Ectodermal cell (in vitro differentiated cells): ENCODE measurements at regions not wholly inside any gene's neighbourhood (a gene's known extent, or its start where the extent isn't known, plus 50 kb on each side); places are given as distances from the start of the nearest gene placed in this dataset.

Experiments used
- H3K27ac ChIP-seq: 2 replicates; pipeline ENCODE4 v1.7.0; 2013; ENCODE audit warnings: mild to moderate bottlenecking, low read depth, low read length; ENCODE audit not compliant: insufficient read depth, poor library complexity, severe bottlenecking
- H3K27me3 ChIP-seq: 2 replicates; pipeline ENCODE4 v1.7.0; 2013; ENCODE audit warnings: mild to moderate bottlenecking, low read length; ENCODE audit not compliant: insufficient read depth, control insufficient read depth, poor library complexity, severe bottlenecking
- H3K36me3 ChIP-seq: one replicate; pipeline ENCODE4 v1.7.0; 2013; ENCODE audit warnings: low read length; ENCODE audit not compliant: control insufficient read depth, insufficient read depth
- H3K4me1 ChIP-seq: one replicate; pipeline ENCODE4 v1.7.0; 2013; ENCODE audit warnings: low read length; ENCODE audit not compliant: control insufficient read depth, insufficient read depth
- H3K4me3 ChIP-seq: 2 replicates; pipeline ENCODE4 v1.7.0; 2013; ENCODE audit warnings: low read depth, low read length, control low read depth; ENCODE audit not compliant: insufficient read depth
- H3K9me3 ChIP-seq: 2 replicates; pipeline ENCODE4 v1.7.0; 2013; ENCODE audit warnings: mild to moderate bottlenecking, low read length, moderate library complexity; ENCODE audit not compliant: control insufficient read depth
- WGBS, 2 experiments: methylation state at CpG; one replicate each; pipeline ENCODE4 v1.1.7; 2013; ENCODE audit warnings: missing lambda C conversion rate in 2 of 2; 5-methylcytosine and 5-hydroxymethylcytosine counted together

- 89 to 90% methylated on average over 2 of the region's 2 CpGs for WGBS, 2 experiments
- no peaks in the 10 kb centered on the region for H3K9me3 ChIP-seq
- H3K27me3 ChIP-seq = no peaks in the 10 kb centered on the region
- H3K4me1 ChIP-seq = no peaks in the 10 kb centered on the region
- no peaks in the 10 kb centered on the region for H3K36me3 ChIP-seq
- H3K4me3 ChIP-seq = no peak overlapping the region
- no peak overlapping the region for H3K27ac ChIP-seq
These were observed 201.4 kb downstream of the RBM43 start for GRCh38 chr2:151060287-151060686.

- Histone ChIP-seq H3K4me3 (no peak overlapping the region), H3K27ac (no peak overlapping the region), H3K4me1 (no peaks in the 10 kb centered on the region), H3K36me3 (no peaks in the 10 kb centered on the region), H3K27me3 (no peaks in the 10 kb centered on the region), H3K9me3 (no peaks in the 10 kb centered on the region)
- WGBS, 2 experiments = no CpG with 5 or more reads among the region's 1 CpG
These were observed 204.8 kb downstream of the RBM43 start for GRCh38 chr2:151056870-151057269.

- Histone ChIP-seq H3K27me3 (no peaks in the 10 kb centered on the region), H3K27ac (no peak overlapping the region), H3K4me1 (no peaks in the 10 kb centered on the region), H3K4me3 (no peak overlapping the region), H3K36me3 (no peaks in the 10 kb centered on the region), H3K9me3 (no peaks in the 10 kb centered on the region)
- 81 to 88% methylated on average over 1 of the region's 1 CpG for WGBS, 2 experiments
These were observed 208.0 kb downstream of the RBM43 start for GRCh38 chr2:151053661-151053990.

- 86 to 90% methylated on average over 1 of the region's 1 CpG for WGBS, 2 experiments
These were observed 208.6 kb downstream of the RBM43 start for GRCh38 chr2:151052850-151053660.

GRCh38 chr2:151051574-151052220 lies 210.0 kb downstream of the RBM43 start:
- no peak overlapping the region for H3K27ac ChIP-seq
- H3K36me3 ChIP-seq = no peaks in the 10 kb centered on the region
- 20 to 59% methylated on average over 1 to 2 of the region's 2 CpGs for WGBS, 2 experiments
- no peaks in the 10 kb centered on the region for H3K27me3 ChIP-seq
- no peaks in the 10 kb centered on the region for H3K4me1 ChIP-seq
- H3K9me3 ChIP-seq = no peaks in the 10 kb centered on the region
- H3K4me3 ChIP-seq = no peak overlapping the region

More at GRCh38 chr2:151052850-151053660, 208.6 kb downstream of the RBM43 start:
- Histone ChIP-seq H3K36me3 (no peaks in the 10 kb centered on the region), H3K9me3 (no peaks in the 10 kb centered on the region), H3K4me3 (no peak overlapping the region), H3K27me3 (no peaks in the 10 kb centered on the region), H3K4me1 (no peaks in the 10 kb centered on the region), H3K27ac (no peak overlapping the region)

- Histone ChIP-seq H3K4me1 (no peaks in the 10 kb centered on the region), H3K27me3 (no peaks in the 10 kb centered on the region), H3K9me3 (no peaks in the 10 kb centered on the region), H3K27ac (no peak overlapping the region), H3K36me3 (no peaks in the 10 kb centered on the region), H3K4me3 (no peak overlapping the region)
- WGBS, 2 experiments = 81 to 93% methylated on average over 1 of the region's 1 CpG
These were observed 211.9 kb downstream of the RBM43 start for GRCh38 chr2:151049746-151050145.

GRCh38 chr2:151048331-151049054 lies 213.2 kb downstream of the RBM43 start:
- H3K27me3 ChIP-seq = no peaks in the 10 kb centered on the region
- WGBS, 2 experiments = 93 to 96% methylated on average over 5 of the region's 6 CpGs
- H3K4me1 ChIP-seq = no peaks in the 10 kb centered on the region
- no peak overlapping the region for H3K27ac ChIP-seq
- H3K9me3 ChIP-seq = no peaks in the 10 kb centered on the region
- no peak overlapping the region for H3K4me3 ChIP-seq
- H3K36me3 ChIP-seq = no peaks in the 10 kb centered on the region

GRCh38 chr2:151043484-151043883 lies 218.2 kb downstream of the RBM43 start:
- Histone ChIP-seq H3K27ac (no peak overlapping the region), H3K4me3 (no peak overlapping the region), H3K9me3 (no peaks in the 10 kb centered on the region), H3K4me1 (no peaks in the 10 kb centered on the region), H3K27me3 (no peaks in the 10 kb centered on the region), H3K36me3 (no peaks in the 10 kb centered on the region)
- 88 to 90% methylated on average over 5 of the region's 5 CpGs for WGBS, 2 experiments

GRCh38 chr2:151042964-151043363 lies 218.7 kb downstream of the RBM43 start:
- H3K4me3 ChIP-seq = no peak overlapping the region
- H3K9me3 ChIP-seq = no peaks in the 10 kb centered on the region
- H3K27ac ChIP-seq = no peak overlapping the region
- H3K36me3 ChIP-seq = no peaks in the 10 kb centered on the region
- whole genome bisulfite sequencing, 2 experiments = 93 to 98% methylated on average over 1 to 2 of the region's 2 CpGs
- no peaks in the 10 kb centered on the region for H3K27me3 ChIP-seq
- H3K4me1 ChIP-seq = no peaks in the 10 kb centered on the region

GRCh38 chr2:151040039-151040438 lies 221.6 kb downstream of the RBM43 start:
- WGBS, 2 experiments = 85 to 91% methylated on average over 3 of the region's 3 CpGs
- no peaks in the 10 kb centered on the region for H3K9me3 ChIP-seq
- no peaks in the 10 kb centered on the region for H3K27me3 ChIP-seq
- H3K27ac ChIP-seq = no peak overlapping the region
- no peaks in the 10 kb centered on the region for H3K4me1 ChIP-seq
- no peaks in the 10 kb centered on the region for H3K36me3 ChIP-seq
- no peak overlapping the region for H3K4me3 ChIP-seq
